Subcutaneous abdominal adipose tissue (tissue), 5 donors: ENCODE measurements at regions not wholly inside any gene's neighbourhood (a gene's known extent, or its start where the extent isn't known, plus 50 kb on each side); places are given as distances from the start of the nearest gene placed in this dataset.

Source experiments
- H3K27ac ChIP-seq: one replicate; pipeline ENCODE4 v1.7.0; 2013; ENCODE audit warnings: low read depth, mild to moderate bottlenecking, inconsistent platforms, low read length, moderate library complexity
- H3K27me3 ChIP-seq, 5 donors: one replicate each; pipeline ENCODE4 v1.7.0; 2013; ENCODE audit warnings: low read length in 5 of 5, inconsistent platforms in 1 of 5; ENCODE audit not compliant: control insufficient read depth in 5 of 5, insufficient read depth in 4 of 5
- H3K36me3 ChIP-seq, 5 donors: one replicate each; pipeline ENCODE4 v1.7.0; 2013; ENCODE audit warnings: low read length in 5 of 5; ENCODE audit not compliant: control insufficient read depth in 5 of 5, insufficient read depth in 5 of 5
- H3K4me1 ChIP-seq, 5 donors: one replicate each; pipeline ENCODE4 v1.7.0; 2013; ENCODE audit warnings: low read length in 5 of 5, mild to moderate bottlenecking in 3 of 5, moderate library complexity in 1 of 5; ENCODE audit not compliant: control insufficient read depth in 5 of 5, insufficient read depth in 5 of 5
- H3K4me3 ChIP-seq, 5 donors: one replicate each; pipeline ENCODE4 v1.7.0; 2013; ENCODE audit warnings: low read length in 5 of 5, low read depth in 1 of 5
- H3K9ac ChIP-seq, 5 donors: one replicate each; pipeline ENCODE4 v1.7.0; 2013; ENCODE audit warnings: low read length in 5 of 5, mild to moderate bottlenecking in 4 of 5, moderate library complexity in 3 of 5
- H3K9me3 ChIP-seq, 5 donors: one replicate each; pipeline ENCODE4 v1.7.0; 2013; ENCODE audit warnings: low read length in 5 of 5; ENCODE audit not compliant: control insufficient read depth in 5 of 5
- donor health status: healthy.
- donor health status: healthy.
- donor health status: healthy.
- donor health status: healthy.
- donor health status: healthy.

- Histone ChIP-seq H3K9ac (no peak overlapping the region), H3K36me3 (no peaks in the 10 kb centered on the region), H3K4me1 (peaks cover 0 to 12% (median 0%) of the 10 kb centered on the region in 5 donors), H3K9me3 (no peaks in the 10 kb centered on the region), H3K4me3 (no peak overlapping the region), H3K27ac (no peak overlapping the region), H3K27me3 (no peaks in the 10 kb centered on the region)
Observed at GRCh38 chr18:41758534-41758933, 196.5 kb upstream of the PIK3C3 start.

DNA sequence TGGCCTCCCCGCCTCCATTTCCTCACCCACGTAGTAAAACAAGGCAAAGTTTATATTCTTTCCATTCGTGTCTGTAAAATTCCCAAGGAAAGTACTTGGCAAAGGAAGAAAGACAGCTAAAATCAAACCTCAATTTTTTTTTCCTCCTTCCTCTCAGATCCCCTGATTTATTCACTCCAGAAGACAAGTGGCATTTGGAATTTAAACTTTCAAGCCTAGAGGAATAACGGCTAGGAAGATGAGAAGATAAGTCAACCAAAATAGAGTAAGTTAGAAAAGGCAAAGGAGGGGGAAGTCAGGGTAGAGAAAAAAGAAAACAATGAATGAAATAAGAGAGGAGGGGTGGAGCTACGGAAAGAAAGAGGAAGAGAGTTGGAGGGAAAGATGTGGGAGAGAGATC is 198.9 kb upstream of the PIK3C3 start:
- Histone ChIP-seq H3K36me3 (no peaks in the 10 kb centered on the region), H3K9me3 (no peaks in the 10 kb centered on the region), H3K4me1 (peaks cover 0 to 2% (median 0%) of the 10 kb centered on the region in 5 donors), H3K4me3 (no peak overlapping the region), H3K27ac (no peak overlapping the region), H3K9ac (no peak overlapping the region), H3K27me3 (no peaks in the 10 kb centered on the region)

DNA sequence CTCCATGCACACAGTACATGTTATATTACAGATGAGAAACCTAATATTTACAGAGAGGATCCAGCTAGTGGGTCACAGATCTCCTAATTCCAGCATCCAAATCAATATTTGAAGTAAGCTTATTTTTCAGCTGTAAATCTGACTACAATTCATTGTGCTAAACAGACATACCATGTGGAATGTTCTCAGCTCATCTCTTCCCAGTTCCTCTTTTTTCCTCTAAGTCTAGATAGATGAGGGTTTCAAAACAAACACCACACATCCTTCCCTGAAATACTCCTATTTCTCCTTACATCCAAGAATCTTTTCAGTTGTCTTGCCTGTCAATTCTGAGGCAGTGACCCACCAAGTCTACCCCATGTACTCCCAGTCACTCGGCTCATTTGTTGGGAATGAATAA is 200.7 kb upstream of the PIK3C3 start:
- Histone ChIP-seq H3K27ac (no peak overlapping the region), H3K4me3 (no peak overlapping the region), H3K4me1 (no peaks in the 10 kb centered on the region), H3K9me3 (no peaks in the 10 kb centered on the region), H3K9ac (no peak overlapping the region), H3K36me3 (no peaks in the 10 kb centered on the region), H3K27me3 (no peaks in the 10 kb centered on the region)

GRCh38 chr18:41753826-41754225 is 201.2 kb upstream of the PIK3C3 start:
- Histone ChIP-seq H3K36me3 (no peaks in the 10 kb centered on the region), H3K27ac (no peak overlapping the region), H3K27me3 (no peaks in the 10 kb centered on the region), H3K4me3 (no peak overlapping the region), H3K4me1 (no peaks in the 10 kb centered on the region), H3K9ac (no peak overlapping the region), H3K9me3 (no peaks in the 10 kb centered on the region)

- no peaks in the 10 kb centered on the region for H3K36me3 ChIP-seq
- no peaks in the 10 kb centered on the region for H3K9me3 ChIP-seq
- H3K27me3 ChIP-seq = no peaks in the 10 kb centered on the region
- H3K27ac ChIP-seq = no peak overlapping the region
- no peaks in the 10 kb centered on the region for H3K4me1 ChIP-seq
- no peak overlapping the region for H3K9ac ChIP-seq
- H3K4me3 ChIP-seq = no peak overlapping the region
Observed at GRCh38 chr18:41752826-41753225, 202.2 kb upstream of the PIK3C3 start.

DNA sequence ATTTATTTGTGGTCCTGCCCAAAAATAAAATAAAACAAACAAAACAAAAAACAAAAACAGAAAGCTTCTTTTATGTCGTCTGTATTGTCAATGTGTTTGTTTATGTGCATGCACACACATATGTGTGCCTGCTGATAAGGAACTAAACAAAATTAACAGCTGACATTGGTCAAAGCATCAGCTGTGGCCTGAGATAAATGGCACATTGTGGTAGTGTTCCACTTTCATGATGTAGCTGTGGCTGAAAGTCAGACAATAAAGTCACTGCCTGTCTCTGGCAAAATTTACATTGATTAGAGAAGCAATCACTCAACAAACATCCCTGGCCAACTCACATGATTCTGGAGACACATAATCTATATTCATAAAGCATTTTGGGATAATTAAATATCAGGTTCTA is 203.4 kb upstream of the PIK3C3 start:
- no peaks in the 10 kb centered on the region for H3K36me3 ChIP-seq
- H3K9me3 ChIP-seq = no peaks in the 10 kb centered on the region
- no peak overlapping the region for H3K4me3 ChIP-seq
- no peak overlapping the region for H3K27ac ChIP-seq
- no peak overlapping the region for H3K9ac ChIP-seq
- H3K27me3 ChIP-seq = no peaks in the 10 kb centered on the region
- H3K4me1 ChIP-seq = no peaks in the 10 kb centered on the region

- no peak overlapping the region for H3K27ac ChIP-seq
Observed at GRCh38 chr18:41751161-41751560, 203.9 kb upstream of the PIK3C3 start.

DNA sequence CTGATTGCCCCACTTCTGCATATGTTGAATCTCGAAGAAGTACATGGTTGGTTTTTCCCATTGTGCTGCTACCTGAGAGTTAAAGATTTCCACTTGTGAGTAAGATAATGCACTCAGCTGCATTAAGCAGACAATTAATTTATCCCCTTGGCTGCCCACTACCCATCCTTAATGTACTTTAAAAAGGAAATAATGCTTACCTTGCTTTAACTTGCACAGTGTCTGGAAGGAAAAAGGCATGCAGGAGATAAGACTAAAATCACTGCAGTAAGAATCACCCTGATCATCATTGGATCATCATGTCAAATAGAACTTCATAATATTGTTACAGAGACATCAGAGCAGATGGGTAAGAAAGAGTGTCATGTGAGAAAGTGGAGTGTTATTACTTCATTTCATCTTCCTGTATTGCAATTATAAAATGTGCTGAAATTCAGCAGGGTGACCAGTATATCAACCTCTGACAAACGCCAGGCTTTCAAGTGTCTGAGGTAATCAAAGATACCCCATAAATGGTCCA is 207.3 kb upstream of the PIK3C3 start:
- no peak overlapping the region for H3K27ac ChIP-seq
- peaks cover 0 to 2% (median 0%) of the 10 kb centered on the region in 5 donors for H3K9me3 ChIP-seq
- no peak overlapping the region for H3K4me3 ChIP-seq
- H3K9ac ChIP-seq = no peak overlapping the region
- H3K4me1 ChIP-seq = no peaks in the 10 kb centered on the region
- H3K36me3 ChIP-seq = no peaks in the 10 kb centered on the region
- no peaks in the 10 kb centered on the region for H3K27me3 ChIP-seq

More at GRCh38 chr18:41751161-41751560, 203.9 kb upstream of the PIK3C3 start:
- no peaks in the 10 kb centered on the region for H3K36me3 ChIP-seq
- no peak overlapping the region for H3K4me3 ChIP-seq
- no peaks in the 10 kb centered on the region for H3K4me1 ChIP-seq
- no peaks in the 10 kb centered on the region for H3K9me3 ChIP-seq
- no peak overlapping the region for H3K9ac ChIP-seq
- H3K27me3 ChIP-seq = no peaks in the 10 kb centered on the region

DNA sequence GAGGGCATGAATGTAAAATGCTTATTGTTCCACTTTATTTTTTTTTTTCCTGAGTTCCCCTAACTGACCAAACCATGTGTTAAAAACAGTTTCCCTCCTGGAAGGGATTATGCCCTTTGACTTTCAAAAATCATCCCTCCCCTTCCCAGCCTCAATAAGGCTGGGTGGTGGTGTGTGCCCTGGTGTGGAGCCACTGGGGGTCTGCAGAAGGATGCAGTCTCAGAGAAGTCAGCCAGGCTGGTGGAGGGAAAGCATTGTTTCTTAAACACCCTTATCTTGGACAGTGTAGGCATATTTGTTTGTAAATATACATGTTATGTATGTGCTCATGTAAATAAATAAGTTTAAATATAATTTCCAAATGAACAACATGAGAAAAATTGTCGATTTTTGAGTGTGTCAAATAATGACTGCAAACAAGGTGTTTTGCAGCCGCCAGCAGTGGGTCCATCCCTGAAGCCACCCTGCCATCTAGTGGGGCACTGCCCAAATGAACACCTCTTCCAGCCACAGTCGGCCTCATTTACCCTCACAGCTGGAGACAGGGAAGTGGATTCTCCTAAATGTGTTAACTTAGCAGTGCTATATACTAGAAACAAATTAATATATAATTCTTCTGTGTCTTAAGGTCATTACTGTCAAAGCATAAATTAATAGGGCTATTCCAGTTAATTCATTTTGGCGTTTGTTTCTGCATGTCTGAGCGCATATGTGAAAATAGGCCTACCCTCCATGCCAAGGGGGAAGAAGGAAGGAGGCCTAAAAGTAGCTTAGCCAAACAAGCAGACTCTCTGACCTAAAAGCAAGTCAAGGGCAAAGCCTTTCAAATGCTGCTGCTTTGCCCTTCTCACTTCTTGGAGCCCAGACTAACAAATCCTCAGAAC is 209.6 kb upstream of the PIK3C3 start:
- Histone ChIP-seq H3K9ac (no peak overlapping the region), H3K36me3 (no peaks in the 10 kb centered on the region), H3K4me3 (no peak overlapping the region), H3K27ac (no peak overlapping the region), H3K4me1 (no peaks in the 10 kb centered on the region), H3K27me3 (no peaks in the 10 kb centered on the region), H3K9me3 (peaks cover 0 to 3% (median 0%) of the 10 kb centered on the region in 5 donors)

- no peak overlapping the region for H3K9ac ChIP-seq
- H3K4me1 ChIP-seq = no peaks in the 10 kb centered on the region
- no peak overlapping the region for H3K27ac ChIP-seq
- H3K36me3 ChIP-seq = no peaks in the 10 kb centered on the region
- no peak overlapping the region for H3K4me3 ChIP-seq
- H3K9me3 ChIP-seq = peaks cover 0 to 3% (median 0%) of the 10 kb centered on the region in 5 donors
- H3K27me3 ChIP-seq = no peaks in the 10 kb centered on the region
Observed at GRCh38 chr18:41744421-41745030, 210.5 kb upstream of the PIK3C3 start.
